CD14-positive monocyte (primary cell): ENCODE measurements at regions not wholly inside any gene's neighbourhood (a gene's known extent, or its start where the extent isn't known, plus 50 kb on each side); places are given as distances from the start of the nearest gene placed in this dataset.

Source experiments
- DNase-seq, 3 donors: peaks; one replicate each; pipeline ENCODE4 v3.0.0-alpha.2; 2011 to 2022
- H2AFZ ChIP-seq: 2 replicates; pipeline ENCODE4 v1.6.0; 2012; ENCODE audit warnings: mild to moderate bottlenecking, low read depth, low read length, inconsistent platforms; ENCODE audit not compliant: insufficient read depth, poor library complexity, severe bottlenecking
- H3K27ac ChIP-seq, 2 donors: 1 replicate in 1 of 2; 2 replicates in 1 of 2; pipeline ENCODE4 v1.5.1; 2012 to 2013; ENCODE audit warnings: low read length in 2 of 2, control low read depth in 1 of 2, inconsistent platforms in 1 of 2, low read depth in 1 of 2, mild to moderate bottlenecking in 1 of 2
- H3K27me3 ChIP-seq, 2 donors: one replicate each; pipeline versions ENCODE4 v1.6.0 to v1.6.1; 2011 to 2013; ENCODE audit warnings: low read length in 2 of 2; ENCODE audit not compliant: control insufficient read depth in 2 of 2, insufficient read depth in 2 of 2
- H3K36me3 ChIP-seq, 2 donors: replicated peaks in 1 of 2; 1 replicate in 1 of 2; 2 replicates in 1 of 2; pipeline versions ENCODE4 v1.5.1 to v1.6.1; 2012 to 2013; ENCODE audit warnings: low read length in 2 of 2, control low read depth in 1 of 2, inconsistent platforms in 1 of 2, mild to moderate bottlenecking in 1 of 2; ENCODE audit not compliant: insufficient read depth in 2 of 2, control insufficient read depth in 1 of 2
- H3K4me1 ChIP-seq, 2 donors: 1 replicate in 1 of 2; 2 replicates in 1 of 2; pipeline versions ENCODE4 v1.5.1 to v1.6.1; 2012 to 2013; ENCODE audit warnings: low read length in 2 of 2, control low read depth in 1 of 2, inconsistent platforms in 1 of 2, mild to moderate bottlenecking in 1 of 2, moderate library complexity in 1 of 2; ENCODE audit not compliant: insufficient read depth in 2 of 2, control insufficient read depth in 1 of 2
- H3K4me2 ChIP-seq: replicated peaks from 2 replicates; pipeline ENCODE3; 2012; ENCODE audit warnings: low read length, moderate library complexity, mild to moderate bottlenecking; ENCODE audit not compliant: poor library complexity, severe bottlenecking; ENCODE audit errors: extremely low read depth
- H3K4me3 ChIP-seq, 3 experiments: fragments of 200-600 bp in 1 of 3; sonication (generic) in 1 of 3; replicated peaks in 1 of 3; 1 replicate in 2 of 3; 2 replicates in 1 of 3; pipeline ENCODE4 v1.5.1; 2011 to 2013; ENCODE audit warnings: low read length in 3 of 3, mild to moderate bottlenecking in 3 of 3, control low read depth in 2 of 3, low read depth in 2 of 3, inconsistent platforms in 1 of 3, moderate library complexity in 1 of 3
- H3K79me2 ChIP-seq: 2 replicates; pipeline ENCODE4 v1.6.0; 2012; ENCODE audit warnings: mild to moderate bottlenecking, control low read depth, inconsistent platforms, low read length, moderate library complexity; ENCODE audit not compliant: insufficient read depth
- H3K9ac ChIP-seq: 2 replicates; pipeline ENCODE4 v1.6.0; 2017; ENCODE audit warnings: low read length, mild to moderate bottlenecking; ENCODE audit not compliant: insufficient read depth, poor library complexity, severe bottlenecking
- H3K9me3 ChIP-seq, 2 donors: replicated peaks in 1 of 2; 1 replicate in 1 of 2; 2 replicates in 1 of 2; pipeline versions ENCODE4 v1.5.1 to v1.6.1; 2012 to 2013; ENCODE audit warnings: low read length in 2 of 2, control low read depth in 1 of 2; ENCODE audit not compliant: control insufficient read depth in 1 of 2, insufficient read depth in 1 of 2
- H4K20me1 ChIP-seq: 2 replicates; pipeline ENCODE4 v1.6.0; 2012; ENCODE audit warnings: mild to moderate bottlenecking, low read length, control low read depth, moderate library complexity; ENCODE audit not compliant: insufficient read depth
- H3K27ac Mint-ChIP-seq, 7 donors: one replicate each; pipeline ENCODE4 v1.8.0; 2020; ENCODE audit warnings: mild to moderate bottlenecking in 7 of 7, mixed read lengths in 7 of 7, moderate library complexity in 6 of 7, inconsistent platforms in 2 of 7
- H3K27me3 Mint-ChIP-seq, 3 donors: one replicate each; pipeline ENCODE4 v1.8.0; 2021 to 2022; ENCODE audit warnings: low read depth in 3 of 3, mild to moderate bottlenecking in 3 of 3, mixed read lengths in 3 of 3, moderate library complexity in 3 of 3, inconsistent platforms in 1 of 3
- H3K36me3 Mint-ChIP-seq, 2 donors: one replicate each; pipeline ENCODE4 v1.8.0; 2020; ENCODE audit warnings: mixed read lengths in 2 of 2, inconsistent platforms in 1 of 2, mild to moderate bottlenecking in 1 of 2
- H3K4me1 Mint-ChIP-seq: one replicate; pipeline ENCODE4 v1.8.0; 2020; ENCODE audit warnings: mild to moderate bottlenecking, mixed read lengths
- H3K4me3 Mint-ChIP-seq, 2 donors: one replicate each; pipeline ENCODE4 v1.8.0; 2020; ENCODE audit warnings: mild to moderate bottlenecking in 2 of 2, mixed read lengths in 2 of 2, moderate library complexity in 1 of 2
- H3K9me3 Mint-ChIP-seq, 7 donors: one replicate each; pipeline ENCODE4 v1.8.0; 2020 to 2022; ENCODE audit warnings: mixed read lengths in 7 of 7, mild to moderate bottlenecking in 6 of 7, moderate library complexity in 6 of 7, inconsistent platforms in 2 of 7
- WGBS: methylation state at CpG from one replicate; pipeline ENCODE4 v1.1.5; 2013; ENCODE audit warnings: missing lambda C conversion rate; ENCODE audit not compliant: insufficient coverage; 5-methylcytosine and 5-hydroxymethylcytosine counted together
- intact Hi-C, 2 donors: fragments of 100-400 bp; cut with micrococcal nuclease; formaldehyde crosslinking; loops; one replicate each; pipeline versions ENCODE4 v1.15.0 to v1.15.1; 2023
- TF ChIP-seq, protein P1 (sequence below): fragments of 200-600 bp; IDR thresholded peaks from one replicate; pipeline ENCODE4 v1.8.0; 2022; ENCODE audit warnings: antibody characterized with exemption, mild to moderate bottlenecking

- peaks cover 0 to 3% (median 0%) of the 10 kb centered on the region in 7 donors for H3K9me3 Mint-ChIP-seq
- TF ChIP-seq, protein P1, sequence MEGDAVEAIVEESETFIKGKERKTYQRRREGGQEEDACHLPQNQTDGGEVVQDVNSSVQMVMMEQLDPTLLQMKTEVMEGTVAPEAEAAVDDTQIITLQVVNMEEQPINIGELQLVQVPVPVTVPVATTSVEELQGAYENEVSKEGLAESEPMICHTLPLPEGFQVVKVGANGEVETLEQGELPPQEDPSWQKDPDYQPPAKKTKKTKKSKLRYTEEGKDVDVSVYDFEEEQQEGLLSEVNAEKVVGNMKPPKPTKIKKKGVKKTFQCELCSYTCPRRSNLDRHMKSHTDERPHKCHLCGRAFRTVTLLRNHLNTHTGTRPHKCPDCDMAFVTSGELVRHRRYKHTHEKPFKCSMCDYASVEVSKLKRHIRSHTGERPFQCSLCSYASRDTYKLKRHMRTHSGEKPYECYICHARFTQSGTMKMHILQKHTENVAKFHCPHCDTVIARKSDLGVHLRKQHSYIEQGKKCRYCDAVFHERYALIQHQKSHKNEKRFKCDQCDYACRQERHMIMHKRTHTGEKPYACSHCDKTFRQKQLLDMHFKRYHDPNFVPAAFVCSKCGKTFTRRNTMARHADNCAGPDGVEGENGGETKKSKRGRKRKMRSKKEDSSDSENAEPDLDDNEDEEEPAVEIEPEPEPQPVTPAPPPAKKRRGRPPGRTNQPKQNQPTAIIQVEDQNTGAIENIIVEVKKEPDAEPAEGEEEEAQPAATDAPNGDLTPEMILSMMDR: no peak
- no peaks in the 10 kb centered on the region for H3K36me3 ChIP-seq
- no peak overlapping the region for H3K9ac ChIP-seq
- no peak overlapping the region for H3K4me3 Mint-ChIP-seq
- no peaks in the 10 kb centered on the region for H3K4me1 ChIP-seq
- no peak overlapping the region for H3K4me3 ChIP-seq
- H3K36me3 Mint-ChIP-seq: no peaks in the 10 kb centered on the region
- H3K27me3 ChIP-seq: no peaks in the 10 kb centered on the region
- intact Hi-C loops: no loop called here
- no peaks in the 10 kb centered on the region for H3K27me3 Mint-ChIP-seq
- DNase-seq: no peak
- H2AFZ ChIP-seq: no peak overlapping the region
- WGBS: no CpG with 5 or more reads among the region's 8 CpGs
- no peaks in the 10 kb centered on the region for H3K9me3 ChIP-seq
- H3K27ac Mint-ChIP-seq: no peak overlapping the region
- H3K79me2 ChIP-seq: no peaks in the 10 kb centered on the region
- no peak overlapping the region for H3K4me2 ChIP-seq
- no peak overlapping the region for H3K27ac ChIP-seq
- no peaks in the 10 kb centered on the region for H4K20me1 ChIP-seq
- no peaks in the 10 kb centered on the region for H3K4me1 Mint-ChIP-seq
Observed at GRCh38 chr11:127369356-127369755, 368.8 kb upstream of the KIRREL3 start.

DNA sequence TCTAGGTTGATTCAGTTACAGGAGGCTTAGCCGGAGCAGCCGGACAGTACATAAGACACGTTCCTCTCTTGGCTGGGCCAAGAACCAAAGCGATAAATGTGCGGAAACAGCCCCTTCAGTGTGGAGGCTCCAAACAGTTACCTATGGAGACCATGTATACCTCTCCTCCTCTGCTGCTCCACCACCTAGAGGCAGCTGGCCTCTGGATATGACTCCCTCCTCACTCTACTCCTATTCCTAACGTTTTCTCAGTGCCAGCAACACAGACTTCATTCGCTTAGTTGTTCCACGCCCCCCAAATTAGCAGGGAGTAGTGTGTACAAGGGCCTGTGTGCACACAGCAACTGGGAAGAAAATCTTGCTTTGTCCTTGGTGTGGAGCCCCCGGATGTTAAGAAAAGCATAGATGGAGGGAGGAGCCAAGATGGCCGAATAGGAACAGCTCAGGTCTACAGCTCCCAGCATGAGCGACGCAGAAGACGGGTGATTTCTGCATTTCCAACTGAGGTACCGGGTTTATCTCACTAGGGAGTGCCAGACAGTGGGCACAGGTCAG, 362.3 kb upstream of the KIRREL3 start:
- H3K27me3 Mint-ChIP-seq: no peaks in the 10 kb centered on the region

More for the DNA sequence above, 362.3 kb upstream of the KIRREL3 start:
- no peaks in the 10 kb centered on the region for H3K4me1 ChIP-seq
- no peaks in the 10 kb centered on the region for H4K20me1 ChIP-seq
- intact Hi-C loops: no loop called here
- H3K9me3 Mint-ChIP-seq: peaks cover 0 to 10% (median 3%) of the 10 kb centered on the region in 7 donors
- no peak overlapping the region for H3K4me3 ChIP-seq
- no peak overlapping the region for H3K27ac Mint-ChIP-seq
- H3K27me3 ChIP-seq: no peaks in the 10 kb centered on the region
- TF ChIP-seq, protein P1: no peak
- no peak for DNase-seq
- H3K79me2 ChIP-seq: no peaks in the 10 kb centered on the region
- H3K4me3 Mint-ChIP-seq: peak overlapping the region in 1 of 2 donors; percentile 33
- peaks cover 0 to 3% of the 10 kb centered on the region in 2 donors for H3K9me3 ChIP-seq
- H3K4me1 Mint-ChIP-seq: no peaks in the 10 kb centered on the region
- H3K4me2 ChIP-seq: no peak overlapping the region
- H3K9ac ChIP-seq: no peak overlapping the region
- no peak overlapping the region for H3K27ac ChIP-seq
- H3K36me3 ChIP-seq: no peaks in the 10 kb centered on the region
- H2AFZ ChIP-seq: no peak overlapping the region
- 95% methylated on average over 12 of the region's 14 CpGs for whole genome bisulfite sequencing
- H3K36me3 Mint-ChIP-seq: no peaks in the 10 kb centered on the region
